Trophoblast cell (in vitro differentiated cells and primary cell): ENCODE measurements at regions not wholly inside any gene's neighbourhood (a gene's known extent, or its start where the extent isn't known, plus 50 kb on each side); places are given as distances from the start of the nearest gene placed in this dataset.

Experiments used
- DNase-seq, 2 donors: peaks; one replicate each; pipeline ENCODE4 v3.0.0-alpha.2; 2016
- H2AFZ ChIP-seq: 2 replicates; pipeline ENCODE4 v1.6.1; 2013; ENCODE audit warnings: low read length, moderate library complexity, mild to moderate bottlenecking; ENCODE audit not compliant: insufficient read depth, poor library complexity
- H2AK5ac ChIP-seq: 2 replicates; pipeline ENCODE4 v1.6.1; 2013; ENCODE audit warnings: mild to moderate bottlenecking, low read length
- H2BK120ac ChIP-seq: 2 replicates; pipeline ENCODE4 v1.6.1; 2013; ENCODE audit warnings: low read length, mild to moderate bottlenecking, moderate library complexity; ENCODE audit not compliant: insufficient read depth, poor library complexity
- H2BK12ac ChIP-seq: 2 replicates; pipeline ENCODE4 v1.6.1; 2013; ENCODE audit warnings: mild to moderate bottlenecking, low read length, moderate library complexity
- H2BK5ac ChIP-seq: 2 replicates; pipeline ENCODE4 v1.6.1; 2013; ENCODE audit warnings: low read length, low read depth, moderate library complexity, mild to moderate bottlenecking; ENCODE audit not compliant: poor library complexity
- H3K14ac ChIP-seq: 2 replicates; pipeline ENCODE4 v1.6.1; 2013; ENCODE audit warnings: mild to moderate bottlenecking, low read length
- H3K18ac ChIP-seq: 2 replicates; pipeline ENCODE4 v1.6.1; 2013; ENCODE audit warnings: mild to moderate bottlenecking, low read length
- H3K23ac ChIP-seq: 2 replicates; pipeline ENCODE4 v1.6.1; 2013; ENCODE audit warnings: low read length
- H3K27ac ChIP-seq: 2 replicates; pipeline ENCODE4 v1.5.1; 2013; ENCODE audit warnings: low read depth, mild to moderate bottlenecking, inconsistent platforms, low read length, moderate library complexity
- H3K27me3 ChIP-seq: 2 replicates; pipeline ENCODE4 v1.6.1; 2013; ENCODE audit warnings: inconsistent platforms, mild to moderate bottlenecking, low read length, moderate library complexity; ENCODE audit not compliant: insufficient read depth
- H3K36me3 ChIP-seq, 2 experiments: 1 replicate in 1 of 2; 2 replicates in 1 of 2; pipeline ENCODE4 v1.6.1; 2013; ENCODE audit warnings: low read length in 2 of 2, mild to moderate bottlenecking in 2 of 2, moderate library complexity in 1 of 2; ENCODE audit not compliant: insufficient read depth in 2 of 2, control insufficient read depth in 1 of 2
- H3K4ac ChIP-seq: 2 replicates; pipeline ENCODE4 v1.6.1; 2013; ENCODE audit warnings: low read depth, mild to moderate bottlenecking, low read length, moderate library complexity
- H3K4me1 ChIP-seq, 2 experiments: 1 replicate in 1 of 2; 2 replicates in 1 of 2; pipeline ENCODE4 v1.6.1; 2013; ENCODE audit warnings: low read length in 2 of 2, mild to moderate bottlenecking in 2 of 2, moderate library complexity in 1 of 2; ENCODE audit not compliant: insufficient read depth in 2 of 2, control insufficient read depth in 1 of 2
- H3K4me2 ChIP-seq: 2 replicates; pipeline ENCODE4 v1.6.1; 2013; ENCODE audit warnings: inconsistent platforms, mild to moderate bottlenecking, low read length, moderate library complexity
- H3K4me3 ChIP-seq: 2 replicates; pipeline ENCODE4 v1.5.1; 2013; ENCODE audit warnings: mild to moderate bottlenecking, low read depth, low read length, inconsistent platforms
- H3K79me1 ChIP-seq: one replicate; pipeline ENCODE4 v1.6.1; 2013; ENCODE audit warnings: low read length
- H3K79me2 ChIP-seq: 2 replicates; pipeline ENCODE4 v1.6.1; 2013; ENCODE audit warnings: low read length, mild to moderate bottlenecking; ENCODE audit not compliant: control insufficient read depth, insufficient read depth, poor library complexity
- H3K9ac ChIP-seq: 2 replicates; pipeline ENCODE4 v1.6.1; 2013; ENCODE audit warnings: mild to moderate bottlenecking, low read length
- H3K9me3 ChIP-seq: 2 replicates; pipeline ENCODE4 v1.6.1; 2013; ENCODE audit warnings: low read depth, mild to moderate bottlenecking, control low read depth, inconsistent platforms, low read length; ENCODE audit not compliant: insufficient read depth
- H4K12ac ChIP-seq: 2 replicates; pipeline ENCODE4 v1.6.1; 2013; ENCODE audit warnings: low read depth, mild to moderate bottlenecking, low read length, moderate library complexity
- H4K8ac ChIP-seq: 2 replicates; pipeline ENCODE4 v1.6.1; 2013; ENCODE audit warnings: low read depth, mild to moderate bottlenecking, low read length, moderate library complexity
- H4K91ac ChIP-seq: one replicate; pipeline ENCODE4 v1.6.1; 2013; ENCODE audit warnings: low read depth, mild to moderate bottlenecking, low read length, moderate library complexity
- WGBS: extraction: QIAGEN DNeasy Blood & Tissue Kit; methylation state at CpG from one replicate; pipeline ENCODE4 v1.1.7; 2013; ENCODE audit warnings: missing lambda C conversion rate; ENCODE audit not compliant: insufficient read length, insufficient coverage; ENCODE audit errors: extremely low coverage; 5-methylcytosine and 5-hydroxymethylcytosine counted together

DNA sequence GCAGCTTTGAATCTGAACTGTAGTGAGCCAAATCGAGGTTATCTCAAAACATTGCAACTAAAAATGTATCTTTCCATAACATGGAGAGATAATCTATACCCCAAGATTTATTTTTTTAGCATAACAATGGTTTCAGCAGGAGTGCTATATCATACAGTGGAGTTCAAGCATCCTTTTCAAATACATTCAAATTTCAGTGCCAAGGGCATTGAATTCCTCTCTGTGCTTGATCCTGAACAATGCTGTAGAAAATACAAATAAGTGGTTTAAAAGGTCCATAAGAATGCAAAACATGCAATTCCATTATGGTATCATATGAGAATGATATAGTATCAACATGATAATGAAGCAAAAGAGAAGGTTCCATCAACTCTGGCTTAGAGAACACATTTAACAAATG lies 201.7 kb downstream of the TXNL1 start:
- H2BK120ac ChIP-seq: no peak overlapping the region
- no peaks in the 10 kb centered on the region for H3K9me3 ChIP-seq
- H3K9ac ChIP-seq: no peak overlapping the region
- H3K23ac ChIP-seq: no peak overlapping the region
- no peak overlapping the region for H2AFZ ChIP-seq
- H3K36me3 ChIP-seq: no peaks in the 10 kb centered on the region
- H3K79me2 ChIP-seq: no peaks in the 10 kb centered on the region
- no peak overlapping the region for H3K4me2 ChIP-seq
- no peak overlapping the region for H2BK12ac ChIP-seq
- no peaks in the 10 kb centered on the region for H3K27me3 ChIP-seq
- H2BK5ac ChIP-seq: no peak overlapping the region
- no peaks in the 10 kb centered on the region for H3K79me1 ChIP-seq
- H4K12ac ChIP-seq: no peak overlapping the region
- DNase-seq: no peak
- H3K4me1 ChIP-seq: no peaks in the 10 kb centered on the region
- WGBS: no CpG with 5 or more reads among the region's 1 CpG
- H3K4me3 ChIP-seq: no peak overlapping the region
- H3K4ac ChIP-seq: no peak overlapping the region
- H3K27ac ChIP-seq: no peak overlapping the region
- H3K14ac ChIP-seq: no peak overlapping the region
- no peak overlapping the region for H3K18ac ChIP-seq
- H2AK5ac ChIP-seq: no peak overlapping the region
- H4K91ac ChIP-seq: no peak overlapping the region
- H4K8ac ChIP-seq: no peak overlapping the region

GRCh38 chr18:56433919-56434318 lies 204.5 kb downstream of the TXNL1 start:
- no peak overlapping the region for H3K18ac ChIP-seq
- no peaks in the 10 kb centered on the region for H3K36me3 ChIP-seq
- H3K14ac ChIP-seq: no peak overlapping the region
- H3K27me3 ChIP-seq: no peaks in the 10 kb centered on the region
- no peak overlapping the region for H2BK120ac ChIP-seq
- H4K8ac ChIP-seq: no peak overlapping the region
- H2BK5ac ChIP-seq: no peak overlapping the region
- no peak overlapping the region for H3K4me3 ChIP-seq
- H4K12ac ChIP-seq: no peak overlapping the region
- no peak overlapping the region for H4K91ac ChIP-seq
- H3K9ac ChIP-seq: no peak overlapping the region
- H2BK12ac ChIP-seq: no peak overlapping the region
- H3K4me2 ChIP-seq: no peak overlapping the region
- H3K9me3 ChIP-seq: no peaks in the 10 kb centered on the region
- no peak overlapping the region for H2AFZ ChIP-seq
- no peak overlapping the region for H2AK5ac ChIP-seq
- H3K4me1 ChIP-seq: no peaks in the 10 kb centered on the region
- no CpG with 5 or more reads among the region's 3 CpGs for WGBS
- no peaks in the 10 kb centered on the region for H3K79me1 ChIP-seq
- no peaks in the 10 kb centered on the region for H3K79me2 ChIP-seq
- H3K27ac ChIP-seq: no peak overlapping the region
- H3K4ac ChIP-seq: no peak overlapping the region
- DNase-seq: no peak
- no peak overlapping the region for H3K23ac ChIP-seq

DNA sequence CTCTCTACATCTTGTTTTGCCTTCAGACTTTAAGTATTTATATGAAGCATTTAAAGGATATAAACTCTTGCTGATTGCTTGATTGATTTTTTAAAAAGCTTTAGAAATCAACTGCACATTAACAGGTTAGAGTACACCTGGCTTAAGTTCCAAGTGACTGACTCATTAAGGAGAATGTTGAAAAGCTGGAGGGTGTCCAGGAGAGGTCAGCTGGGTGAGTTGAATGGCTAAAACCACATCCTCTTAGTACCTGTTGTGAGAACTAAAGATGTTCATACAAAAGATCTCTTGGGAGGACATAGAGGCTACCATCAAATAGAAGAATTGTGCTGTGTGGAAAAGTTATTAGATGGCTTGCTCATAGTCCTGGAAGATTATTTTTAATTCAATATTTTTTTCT lies 206.8 kb downstream of the TXNL1 start:
- H2BK12ac ChIP-seq: no peak overlapping the region
- no peaks in the 10 kb centered on the region for H3K27me3 ChIP-seq
- H3K9me3 ChIP-seq: no peaks in the 10 kb centered on the region
- no peak overlapping the region for H2BK120ac ChIP-seq
- no peak overlapping the region for H2AFZ ChIP-seq
- H4K12ac ChIP-seq: no peak overlapping the region
- no peaks in the 10 kb centered on the region for H3K36me3 ChIP-seq
- H3K9ac ChIP-seq: no peak overlapping the region
- no peak overlapping the region for H2AK5ac ChIP-seq
- H3K18ac ChIP-seq: no peak overlapping the region
- no peak overlapping the region for H3K27ac ChIP-seq
- H3K23ac ChIP-seq: no peak overlapping the region
- no peaks in the 10 kb centered on the region for H3K79me2 ChIP-seq
- H4K91ac ChIP-seq: no peak overlapping the region
- H4K8ac ChIP-seq: no peak overlapping the region
- no peak overlapping the region for H2BK5ac ChIP-seq
- H3K79me1 ChIP-seq: no peaks in the 10 kb centered on the region
- DNase-seq: peak in 1 of 2 donors; percentile 44
- H3K4me1 ChIP-seq: no peaks in the 10 kb centered on the region
- no peak overlapping the region for H3K14ac ChIP-seq
- no peak overlapping the region for H3K4me2 ChIP-seq
- no peak overlapping the region for H3K4me3 ChIP-seq
- no peak overlapping the region for H3K4ac ChIP-seq

GRCh38 chr18:56423626-56424025 lies 214.8 kb downstream of the TXNL1 start:
- H3K4me3 ChIP-seq: no peak overlapping the region
- H2AFZ ChIP-seq: no peak overlapping the region
- no peaks in the 10 kb centered on the region for H3K36me3 ChIP-seq
- H3K4me1 ChIP-seq: no peaks in the 10 kb centered on the region
- no peak overlapping the region for H4K12ac ChIP-seq
- no peak overlapping the region for H2BK120ac ChIP-seq
- no peak overlapping the region for H3K4ac ChIP-seq
- H2AK5ac ChIP-seq: no peak overlapping the region
- H3K14ac ChIP-seq: no peak overlapping the region
- no peak overlapping the region for H3K4me2 ChIP-seq
- no peak overlapping the region for H3K27ac ChIP-seq
- H3K79me2 ChIP-seq: no peaks in the 10 kb centered on the region
- no peak overlapping the region for H4K8ac ChIP-seq
- peaks cover 2% of the 10 kb centered on the region for H3K9me3 ChIP-seq
- H3K27me3 ChIP-seq: no peaks in the 10 kb centered on the region
- H3K79me1 ChIP-seq: no peaks in the 10 kb centered on the region
- no peak overlapping the region for H2BK5ac ChIP-seq
- no peak overlapping the region for H2BK12ac ChIP-seq
- no peak overlapping the region for H3K9ac ChIP-seq
- H4K91ac ChIP-seq: no peak overlapping the region
- no peak for DNase-seq
- H3K23ac ChIP-seq: no peak overlapping the region
- no peak overlapping the region for H3K18ac ChIP-seq

GRCh38 chr18:56421647-56422046 lies 216.7 kb downstream of the TXNL1 start:
- Histone ChIP-seq H3K18ac (no peak overlapping the region), H3K14ac (no peak overlapping the region), H4K91ac (no peak overlapping the region), H3K9ac (no peak overlapping the region), H3K4me2 (no peak overlapping the region), H2AK5ac (no peak overlapping the region), H2BK5ac (no peak overlapping the region), H3K23ac (no peak overlapping the region), H3K36me3 (no peaks in the 10 kb centered on the region), H3K4me3 (no peak overlapping the region), H4K12ac (no peak overlapping the region), H3K27ac (no peak overlapping the region), H3K27me3 (no peaks in the 10 kb centered on the region), H2BK12ac (no peak overlapping the region), H3K79me2 (no peaks in the 10 kb centered on the region), H3K4me1 (no peaks in the 10 kb centered on the region), H3K9me3 (peaks cover 2% of the 10 kb centered on the region), H4K8ac (no peak overlapping the region), H3K4ac (no peak overlapping the region), H2AFZ (no peak overlapping the region), H3K79me1 (no peaks in the 10 kb centered on the region), H2BK120ac (no peak overlapping the region)
- no peak for DNase-seq
- WGBS: no CpG with 5 or more reads among the region's 2 CpGs
